ENCODE measurements at regions not wholly inside any gene's neighbourhood (a gene's known extent, or its start where the extent isn't known, plus 50 kb on each side); places are given as distances from the start of the nearest gene placed in this dataset.

GRCh38 chr18:1928711-1929110, 642.6 kb downstream of the METTL4 start:
- no peak for DNase-seq (ENCODE audit: low spot score)
- TF ChIP-seq CTCF (IDR thresholded peaks at IDR 0.05; ENCODE audit: extremely low read depth, insufficient read depth, missing control alignments): no peak
- in situ Hi-C loops (cut with MboI; ENCODE audit: low pct_unique_long_range_greater_than_20kb, low sequenced_read_pairs, unreplicated experiment): no loop called here

GRCh38 chr18:1929720-1930119, 641.6 kb downstream of the METTL4 start:
- in situ Hi-C loops (cut with MboI; ENCODE audit: low pct_unique_long_range_greater_than_20kb, low sequenced_read_pairs, unreplicated experiment): no loop called here
- no peak for DNase-seq (ENCODE audit: low spot score)
- TF ChIP-seq CTCF (IDR thresholded peaks at IDR 0.05; ENCODE audit: extremely low read depth, insufficient read depth, missing control alignments): no peak

DNA sequence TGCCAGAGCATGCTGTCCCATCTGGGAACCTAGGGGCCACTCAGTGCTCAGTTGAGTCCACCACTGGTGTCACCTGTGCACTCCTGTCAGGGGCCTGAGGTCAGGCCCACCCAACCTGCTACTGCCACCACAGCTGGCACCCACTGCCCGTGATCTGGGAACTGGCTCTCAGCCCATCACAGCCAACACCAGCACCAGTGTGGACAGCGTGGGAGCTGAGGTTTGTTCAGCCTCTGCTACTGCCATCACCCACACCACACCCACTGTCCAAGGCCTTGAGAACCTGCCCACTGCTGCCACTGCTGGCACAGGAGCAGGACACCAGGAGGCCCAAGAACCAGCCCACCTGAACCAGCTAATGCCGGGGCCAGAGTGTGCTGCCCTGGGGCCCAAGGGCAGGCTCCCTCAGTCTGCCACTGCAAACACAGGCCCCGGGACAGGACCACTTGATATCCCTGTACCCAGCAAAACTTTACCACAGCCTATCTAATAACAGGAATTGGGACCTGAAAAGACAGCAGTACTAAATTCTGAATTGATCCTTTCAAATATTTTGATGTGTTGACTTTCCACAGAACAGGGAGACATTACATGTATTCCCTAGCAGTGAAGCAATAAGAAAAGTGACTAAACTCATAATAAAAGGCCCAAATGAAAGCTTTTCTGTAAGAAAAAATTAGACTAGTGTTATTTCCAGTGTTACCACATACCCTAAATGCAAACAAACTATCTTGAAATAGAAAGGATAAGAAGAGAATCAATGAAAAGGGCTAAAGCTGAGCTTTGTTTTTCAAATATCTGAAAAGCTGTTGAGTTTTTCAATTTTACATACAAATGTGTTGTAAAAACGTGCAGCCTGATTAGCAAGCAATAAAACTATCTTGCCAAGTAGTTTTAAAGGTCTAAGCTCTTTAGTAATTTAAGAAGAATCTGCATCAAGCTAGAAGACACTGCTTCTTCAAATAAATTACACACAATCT, 640.7 kb downstream of the METTL4 start:
- DNase-seq (ENCODE audit: low spot score): no peak
- TF ChIP-seq CTCF (IDR thresholded peaks at IDR 0.05; ENCODE audit: extremely low read depth, insufficient read depth, missing control alignments): no peak
- in situ Hi-C loops (cut with MboI; ENCODE audit: low pct_unique_long_range_greater_than_20kb, low sequenced_read_pairs, unreplicated experiment): no loop called here

DNA sequence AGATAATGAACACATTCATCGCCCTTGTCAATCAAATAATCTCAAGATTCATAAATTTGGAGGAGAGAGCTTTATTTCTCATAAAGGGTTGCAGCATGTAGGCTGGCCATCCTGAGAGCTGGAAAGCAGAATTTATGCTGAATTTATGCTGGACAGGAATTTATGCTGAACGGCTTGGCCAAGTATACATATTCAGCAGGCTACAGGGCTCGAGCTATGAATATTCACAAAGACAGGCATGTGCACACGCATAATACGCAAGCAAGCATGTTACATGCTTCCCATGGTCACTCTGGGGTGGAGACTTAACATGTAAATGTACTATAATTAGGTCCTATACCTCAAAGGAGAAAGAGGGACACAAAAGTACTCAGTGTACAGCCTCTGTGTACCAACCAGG, 618.8 kb downstream of the METTL4 start:
- TF ChIP-seq CTCF (IDR thresholded peaks at IDR 0.05; ENCODE audit: extremely low read depth, insufficient read depth, missing control alignments): no peak
- no peak for DNase-seq (ENCODE audit: low spot score)
- in situ Hi-C loops (cut with MboI; ENCODE audit: low pct_unique_long_range_greater_than_20kb, low sequenced_read_pairs, unreplicated experiment): no loop called here

DNA sequence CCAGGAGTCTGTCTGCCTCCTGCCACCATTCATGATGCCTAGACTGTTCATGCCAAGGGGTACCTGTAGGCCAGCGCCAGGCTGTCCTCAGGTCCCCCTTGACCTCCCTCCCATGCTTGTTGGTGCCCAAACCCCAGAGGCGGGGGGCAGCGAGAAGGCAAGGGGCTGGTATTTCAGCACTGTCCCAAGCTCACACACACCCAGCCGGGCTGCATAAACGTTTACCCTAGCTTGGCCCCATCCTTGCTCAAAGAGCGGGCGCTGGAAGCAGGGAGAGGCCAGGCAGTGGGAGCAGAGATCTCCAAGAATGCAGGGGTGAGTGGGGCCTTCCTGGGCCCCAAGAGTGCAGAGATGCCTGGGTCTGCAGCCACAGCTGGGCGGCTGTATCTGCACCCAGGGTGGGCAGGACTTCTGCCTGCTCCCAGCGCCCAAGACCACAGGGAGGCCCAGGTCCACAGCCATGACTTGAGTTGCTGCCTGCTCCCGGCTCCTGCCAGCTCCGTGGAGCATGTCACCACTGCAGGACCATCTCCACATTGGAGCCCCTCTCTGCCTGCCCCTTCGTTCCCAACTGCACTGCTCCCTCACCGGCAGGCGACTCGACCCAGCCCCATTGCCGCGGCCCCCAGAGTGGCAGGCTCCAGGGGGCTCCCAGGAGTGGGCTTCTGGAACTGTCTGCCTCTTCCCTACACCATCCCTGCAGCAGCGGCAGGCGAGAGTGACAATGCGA, 616.6 kb downstream of the METTL4 start:
- in situ Hi-C loops (cut with MboI; ENCODE audit: low pct_unique_long_range_greater_than_20kb, low sequenced_read_pairs, unreplicated experiment): no loop called here
- no peak for TF ChIP-seq CTCF (IDR thresholded peaks at IDR 0.05; ENCODE audit: extremely low read depth, insufficient read depth, missing control alignments)
- no peak for DNase-seq (ENCODE audit: low spot score)

DNA sequence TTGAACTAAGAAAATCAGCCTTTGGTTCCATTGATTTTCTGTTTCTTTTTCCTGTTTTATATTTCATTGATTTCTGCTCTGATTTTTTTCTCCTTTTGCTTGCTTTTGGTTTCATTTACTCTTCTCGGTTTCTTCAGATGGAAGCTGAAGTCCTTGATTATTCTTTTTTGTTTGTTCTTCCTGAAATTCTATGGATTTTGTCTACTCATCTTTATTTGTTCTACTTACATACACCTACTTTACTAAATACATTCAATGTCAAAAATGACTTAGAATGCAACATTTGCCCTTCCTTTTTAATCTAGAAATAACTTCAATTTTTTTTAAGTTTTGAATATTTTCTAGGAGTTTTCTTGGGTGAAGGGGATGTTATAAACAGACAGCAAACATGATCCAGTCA, 612.5 kb downstream of the METTL4 start:
- DNase-seq (ENCODE audit: low spot score): no peak
- no peak for TF ChIP-seq CTCF (IDR thresholded peaks at IDR 0.05; ENCODE audit: extremely low read depth, insufficient read depth, missing control alignments)
- in situ Hi-C loops (cut with MboI; ENCODE audit: low pct_unique_long_range_greater_than_20kb, low sequenced_read_pairs, unreplicated experiment): no loop called here

Measured in GM13977 (cell line).